ENCODE measurements at regions not wholly inside any gene's neighbourhood (a gene's known extent, or its start where the extent isn't known, plus 50 kb on each side); places are given as distances from the start of the nearest gene placed in this dataset.

- no peaks in the 10 kb centered on the region for H3K27me3 ChIP-seq
- H3K27ac ChIP-seq, result peak overlapping the region in 4 of 12 donors; percentile 12 to 70 (median 34)
- H3K4me3 ChIP-seq, result no peak overlapping the region
- intact Hi-C loops (cut with DNase I), result loop anchor here in 1 of 10 donors (10.0 kb wide), 1 partner anchor 89 kb away; no protein-coding TSS in a partner anchor
- DNase-seq (no peak), ATAC-seq (no peak)
- H3K9me3 ChIP-seq, result no peaks in the 10 kb centered on the region
- H3K4me1 ChIP-seq, result peaks cover 0 to 26% (median 0%) of the 10 kb centered on the region in 12 donors
- TF ChIP-seq CTCF (IDR thresholded peaks at IDR 0.05) (no peak), POLR2A (IDR thresholded peaks at IDR 0.05) (no peak)
- H3K36me3 ChIP-seq, result no peaks in the 10 kb centered on the region
- WGBS, 4 donors, result 70 to 95% (median 83%) methylated on average over 2 of the region's 2 CpGs
These were observed 121.7 kb upstream of the SLC5A12 start for GRCh38 chr11:26843539-26843938.

- H3K27me3 ChIP-seq, result no peaks in the 10 kb centered on the region
- H3K4me1 ChIP-seq, result peaks cover 0 to 31% (median 0%) of the 10 kb centered on the region in 12 donors
- DNase-seq (no peak), ATAC-seq (no peak)
- intact Hi-C loops (cut with DNase I), result loop anchor here in 1 of 10 donors (10.0 kb wide), 1 partner anchor 90 kb away; no protein-coding TSS in a partner anchor
- no peaks in the 10 kb centered on the region for H3K36me3 ChIP-seq
- no peaks in the 10 kb centered on the region for H3K9me3 ChIP-seq
- whole genome bisulfite sequencing, 4 donors, result 77 to 86% (median 82%) methylated on average over 2 of the region's 2 CpGs
- H3K4me3 ChIP-seq, result no peak overlapping the region
- H3K27ac ChIP-seq, result no peak overlapping the region
- TF ChIP-seq CTCF (IDR thresholded peaks at IDR 0.05) (no peak), POLR2A (IDR thresholded peaks at IDR 0.05) (no peak)
These were observed 123.1 kb upstream of the SLC5A12 start for GRCh38 chr11:26844963-26845362.

- peak overlapping the region in 4 of 12 donors; percentile 28 to 82 (median 66) for H3K27ac ChIP-seq
- TF ChIP-seq CTCF (IDR thresholded peaks at IDR 0.05), result no peak
- no peak for TF ChIP-seq POLR2A (IDR thresholded peaks at IDR 0.05)
- ATAC-seq (no peak), DNase-seq (no peak)
- 43 to 76% (median 56%) methylated on average over 2 of the region's 2 CpGs for WGBS, 4 donors
- no peaks in the 10 kb centered on the region for H3K9me3 ChIP-seq
- no peaks in the 10 kb centered on the region for H3K36me3 ChIP-seq
- intact Hi-C loops (cut with DNase I), result loop anchor here in 1 of 10 donors (10.0 kb wide), 1 partner anchor 91 kb away; no protein-coding TSS in a partner anchor
- no peak overlapping the region for H3K4me3 ChIP-seq
- H3K4me1 ChIP-seq, result peaks cover 0 to 28% (median 0%) of the 10 kb centered on the region in 12 donors
- H3K27me3 ChIP-seq, result no peaks in the 10 kb centered on the region
These were observed 124.4 kb upstream of the SLC5A12 start for GRCh38 chr11:26846227-26846626.

- no peaks in the 10 kb centered on the region for H3K36me3 ChIP-seq
- no peak overlapping the region for H3K4me3 ChIP-seq
- 37 to 65% (median 54%) methylated on average over 3 of the region's 3 CpGs for WGBS, 4 donors
- TF ChIP-seq POLR2A (IDR thresholded peaks at IDR 0.05) (no peak), CTCF (IDR thresholded peaks at IDR 0.05) (no peak)
- intact Hi-C loops (cut with DNase I), result loop anchor here in 1 of 10 donors (10.0 kb wide), 1 partner anchor 93 kb away; no protein-coding TSS in a partner anchor
- H3K27me3 ChIP-seq, result no peaks in the 10 kb centered on the region
- peak in 2 of 5 donors; percentile 25 to 32 for DNase-seq
- peak; percentile 77 to 90 (median 88) for ATAC-seq
- peaks cover 0 to 20% (median 0%) of the 10 kb centered on the region in 12 donors for H3K4me1 ChIP-seq
- peak overlapping the region in 11 of 12 donors; percentile 27 to 82 (median 60) for H3K27ac ChIP-seq
- H3K9me3 ChIP-seq, result no peaks in the 10 kb centered on the region
These were observed 125.6 kb upstream of the SLC5A12 start for GRCh38 chr11:26847459-26847858.

Measured in heart left ventricle (tissue), 16 donors.